ENCODE measurements at regions not wholly inside any gene's neighbourhood (a gene's known extent, or its start where the extent isn't known, plus 50 kb on each side); places are given as distances from the start of the nearest gene placed in this dataset.

DNA sequence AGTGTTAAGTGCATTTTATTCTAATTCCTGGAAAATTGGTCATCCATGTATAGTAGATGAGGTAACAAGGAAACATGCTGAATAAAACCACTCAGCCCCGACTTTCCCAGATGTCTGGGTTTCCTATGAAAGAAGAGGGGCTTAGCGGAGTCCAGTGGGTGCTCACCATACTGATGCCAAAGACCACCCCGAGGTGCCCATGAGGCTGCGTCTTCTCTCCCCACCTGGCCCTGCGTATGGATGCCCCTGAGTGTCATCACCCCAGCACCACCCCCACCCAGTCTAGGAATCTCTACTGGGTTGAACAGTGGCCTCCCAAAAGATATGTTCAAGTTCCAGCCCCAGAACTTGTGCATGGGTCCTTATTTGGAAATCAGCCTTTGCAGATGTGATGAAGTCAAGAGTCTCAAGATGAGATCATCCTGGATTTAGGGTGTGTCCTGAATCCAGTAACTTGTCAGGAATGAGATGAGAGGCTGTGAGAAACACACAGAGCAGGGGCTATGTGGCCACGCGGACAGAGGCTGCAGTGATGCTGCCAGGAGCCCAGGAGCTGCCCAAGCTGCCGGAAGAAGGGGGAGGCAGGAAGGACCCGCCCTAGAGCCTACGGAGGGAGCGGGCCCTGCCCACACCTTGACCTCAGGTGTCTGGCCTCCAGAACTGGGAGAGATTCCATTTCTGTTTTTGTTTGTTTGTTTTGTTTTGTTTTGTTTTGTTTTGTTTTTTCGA, 124.6 kb upstream of the CDH4 start:
- H3K27me3 ChIP-seq (ENCODE audit: control insufficient read depth, insufficient read depth, low read length): no peaks in the 10 kb centered on the region
- no peaks in the 10 kb centered on the region for H3K9me3 ChIP-seq (ENCODE audit: control insufficient read depth, low read length)
- H3K36me3 ChIP-seq (ENCODE audit: control insufficient read depth, insufficient read depth, low read length): no peaks in the 10 kb centered on the region
- no peaks in the 10 kb centered on the region for H3K4me1 ChIP-seq (ENCODE audit: control insufficient read depth, insufficient read depth, low read length)
- H3K9ac ChIP-seq (ENCODE audit: low read length): no peak overlapping the region
- H3K4me3 ChIP-seq (ENCODE audit: low read length): no peak overlapping the region

DNA sequence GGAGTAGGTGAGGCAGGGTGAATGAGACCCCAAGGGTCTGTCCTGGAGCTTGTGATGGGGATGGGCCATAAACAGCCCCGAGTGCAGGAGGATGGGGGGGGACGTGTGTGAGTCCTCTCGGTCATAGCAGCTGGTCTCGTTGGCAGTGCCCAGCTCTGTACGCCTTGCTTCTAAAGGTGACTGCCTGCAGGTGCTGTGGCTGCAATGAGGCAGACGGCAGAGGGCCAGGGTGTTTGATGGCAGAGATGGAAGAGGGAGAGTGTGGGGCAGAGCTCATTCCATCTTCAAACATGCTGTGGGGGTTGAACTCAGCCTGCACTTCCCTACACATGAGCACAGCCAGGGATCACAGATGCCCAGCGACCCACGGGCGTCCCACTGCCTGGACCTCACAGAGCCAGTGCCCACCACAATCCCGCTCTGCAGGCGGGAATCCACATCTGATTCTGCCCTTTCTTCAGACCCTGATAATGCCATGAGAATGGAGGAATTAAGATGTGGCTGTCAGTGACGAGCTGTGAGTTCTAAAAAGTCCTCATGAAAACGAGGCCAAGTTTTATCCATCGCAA, 123.3 kb upstream of the CDH4 start:
- no peak overlapping the region for H3K4me3 ChIP-seq (ENCODE audit: low read length)
- no peak overlapping the region for H3K9ac ChIP-seq (ENCODE audit: low read length)
- no peaks in the 10 kb centered on the region for H3K27me3 ChIP-seq (ENCODE audit: control insufficient read depth, insufficient read depth, low read length)
- no peaks in the 10 kb centered on the region for H3K9me3 ChIP-seq (ENCODE audit: control insufficient read depth, low read length)
- no peaks in the 10 kb centered on the region for H3K36me3 ChIP-seq (ENCODE audit: control insufficient read depth, insufficient read depth, low read length)
- no peaks in the 10 kb centered on the region for H3K4me1 ChIP-seq (ENCODE audit: control insufficient read depth, insufficient read depth, low read length)

DNA sequence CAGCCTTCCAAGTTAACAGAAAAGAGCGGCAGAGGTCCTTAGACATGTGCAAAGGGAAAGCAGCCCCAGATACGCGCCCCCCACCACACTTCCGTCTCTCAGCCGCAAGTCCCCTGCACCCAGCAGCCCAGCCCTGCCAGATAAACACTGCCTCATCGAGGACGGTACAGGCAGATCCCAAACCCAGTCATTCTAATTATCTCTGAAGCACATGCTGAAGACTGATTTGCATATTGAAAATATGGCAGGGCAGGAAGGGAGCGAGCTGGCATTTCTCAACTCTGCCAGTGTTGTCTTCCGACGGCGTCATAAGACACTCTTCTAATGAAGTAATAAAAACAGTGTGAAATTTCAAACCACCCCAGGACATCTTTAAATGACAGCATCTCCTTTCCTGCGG, 122.8 kb upstream of the CDH4 start:
- H3K36me3 ChIP-seq (ENCODE audit: control insufficient read depth, insufficient read depth, low read length): no peaks in the 10 kb centered on the region
- H3K9ac ChIP-seq (ENCODE audit: low read length): no peak overlapping the region
- H3K4me3 ChIP-seq (ENCODE audit: low read length): no peak overlapping the region
- no peaks in the 10 kb centered on the region for H3K27me3 ChIP-seq (ENCODE audit: control insufficient read depth, insufficient read depth, low read length)
- H3K9me3 ChIP-seq (ENCODE audit: control insufficient read depth, low read length): no peaks in the 10 kb centered on the region
- no peaks in the 10 kb centered on the region for H3K4me1 ChIP-seq (ENCODE audit: control insufficient read depth, insufficient read depth, low read length)

DNA sequence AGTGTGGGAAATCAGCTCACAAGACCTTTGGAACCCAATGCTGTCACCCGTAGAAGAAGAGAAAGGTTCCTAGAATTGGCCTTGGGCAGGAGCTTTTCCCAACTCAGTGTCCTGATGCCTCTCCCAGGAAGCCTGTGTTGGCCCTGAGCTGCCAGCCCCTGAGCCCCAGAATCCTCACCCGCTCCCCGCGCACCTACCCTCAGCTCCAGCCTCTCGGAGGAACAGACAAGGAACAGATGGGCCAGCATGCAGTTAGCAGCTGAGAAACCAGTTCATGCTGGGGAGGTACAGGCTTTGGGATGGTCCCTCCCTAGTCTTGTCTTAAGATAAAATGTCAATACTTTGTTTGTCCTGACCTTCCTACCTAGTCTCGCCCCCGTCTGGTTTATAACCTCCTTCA, 121.9 kb upstream of the CDH4 start:
- no peak overlapping the region for H3K9ac ChIP-seq (ENCODE audit: low read length)
- no peaks in the 10 kb centered on the region for H3K9me3 ChIP-seq (ENCODE audit: control insufficient read depth, low read length)
- no peaks in the 10 kb centered on the region for H3K4me1 ChIP-seq (ENCODE audit: control insufficient read depth, insufficient read depth, low read length)
- no peaks in the 10 kb centered on the region for H3K36me3 ChIP-seq (ENCODE audit: control insufficient read depth, insufficient read depth, low read length)
- no peak overlapping the region for H3K4me3 ChIP-seq (ENCODE audit: low read length)
- no peaks in the 10 kb centered on the region for H3K27me3 ChIP-seq (ENCODE audit: control insufficient read depth, insufficient read depth, low read length)

DNA sequence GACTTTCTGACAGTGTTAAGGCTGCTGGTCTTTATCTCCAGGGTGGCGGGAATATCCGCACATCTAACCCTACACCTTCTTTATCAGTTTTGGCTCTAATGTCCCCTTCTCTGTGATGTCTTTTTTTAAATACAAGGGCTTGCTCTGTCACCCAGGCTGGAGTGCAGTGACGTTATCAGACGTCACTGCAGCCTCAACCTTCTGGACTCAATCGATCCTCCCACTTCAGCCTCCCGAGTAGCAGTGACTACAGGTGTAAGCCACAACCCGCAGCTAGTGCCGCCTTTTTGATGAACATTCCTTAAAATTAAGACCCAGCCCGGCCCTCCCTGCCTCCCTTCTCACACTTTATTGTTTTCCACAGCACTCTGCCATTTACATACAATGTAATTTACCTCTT, 120.1 kb upstream of the CDH4 start:
- no peaks in the 10 kb centered on the region for H3K27me3 ChIP-seq (ENCODE audit: control insufficient read depth, insufficient read depth, low read length)
- H3K9me3 ChIP-seq (ENCODE audit: control insufficient read depth, low read length): no peaks in the 10 kb centered on the region

DNA sequence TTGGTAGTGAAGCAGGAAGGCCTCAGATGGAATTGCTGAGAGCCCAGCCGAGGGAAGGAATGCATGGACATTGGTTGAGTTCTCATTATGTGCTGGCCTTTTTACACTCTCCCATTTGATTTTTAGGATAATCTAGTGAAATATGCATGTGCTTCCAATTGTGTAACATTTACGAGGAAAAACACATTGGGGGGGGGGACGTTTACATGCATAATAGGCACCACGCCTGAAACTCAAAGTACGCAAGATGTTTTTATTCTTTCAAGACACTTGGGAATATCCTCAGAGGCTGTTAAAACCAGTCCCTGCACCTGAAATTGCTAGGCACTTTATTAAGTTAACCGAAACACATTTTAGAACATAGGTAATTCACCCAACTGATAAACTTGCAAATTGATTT, 118.5 kb upstream of the CDH4 start:
- Histone ChIP-seq H3K4me1 (ENCODE audit: control insufficient read depth, insufficient read depth, low read length) (no peaks in the 10 kb centered on the region), H3K27me3 (ENCODE audit: control insufficient read depth, insufficient read depth, low read length) (no peaks in the 10 kb centered on the region), H3K9ac (ENCODE audit: low read length) (no peak overlapping the region), H3K9me3 (ENCODE audit: control insufficient read depth, low read length) (no peaks in the 10 kb centered on the region), H3K36me3 (ENCODE audit: control insufficient read depth, insufficient read depth, low read length) (no peaks in the 10 kb centered on the region), H3K4me3 (ENCODE audit: low read length) (no peak overlapping the region)

More for the DNA sequence above, 120.1 kb upstream of the CDH4 start:
- no peak overlapping the region for H3K9ac ChIP-seq (ENCODE audit: low read length)
- no peaks in the 10 kb centered on the region for H3K36me3 ChIP-seq (ENCODE audit: control insufficient read depth, insufficient read depth, low read length)
- H3K4me1 ChIP-seq (ENCODE audit: control insufficient read depth, insufficient read depth, low read length): no peaks in the 10 kb centered on the region
- H3K4me3 ChIP-seq (ENCODE audit: low read length): no peak overlapping the region

DNA sequence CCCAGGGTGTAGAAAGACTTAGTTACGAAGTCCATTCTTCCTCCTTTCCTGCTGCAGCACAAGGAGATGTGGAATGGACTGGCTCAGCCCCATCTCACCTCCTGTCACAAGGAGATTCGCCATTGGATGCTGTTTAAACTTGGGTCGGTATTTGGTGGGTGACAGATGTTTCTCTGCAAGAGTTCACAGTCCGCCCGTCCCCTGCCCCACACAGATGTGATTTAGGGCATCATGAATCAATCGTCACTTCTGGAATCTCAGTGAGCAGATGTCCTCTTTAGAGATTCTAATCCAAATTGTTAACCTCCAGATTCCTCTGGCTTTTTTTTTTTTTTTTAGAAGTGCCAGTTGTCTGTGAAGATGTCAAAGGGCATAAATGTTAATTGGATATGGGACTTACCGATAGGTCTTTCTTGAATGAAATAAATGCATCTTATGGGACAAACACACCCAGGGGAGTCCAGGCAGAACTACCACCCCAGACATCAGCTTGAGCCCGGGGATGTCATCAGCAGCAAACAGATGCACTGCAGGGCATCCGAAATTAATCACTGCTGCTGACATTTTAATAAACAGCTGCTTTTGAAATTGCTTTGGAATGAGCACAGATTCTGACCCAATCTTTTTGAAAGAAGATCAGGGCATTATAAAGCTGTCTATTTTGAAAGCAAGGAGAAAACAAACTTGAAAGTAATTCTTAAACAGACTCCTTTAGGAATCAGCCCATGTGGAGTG, 117.6 kb upstream of the CDH4 start:
- Histone ChIP-seq H3K27me3 (ENCODE audit: control insufficient read depth, insufficient read depth, low read length) (no peaks in the 10 kb centered on the region), H3K4me3 (ENCODE audit: low read length) (no peak overlapping the region), H3K9me3 (ENCODE audit: control insufficient read depth, low read length) (no peaks in the 10 kb centered on the region), H3K4me1 (ENCODE audit: control insufficient read depth, insufficient read depth, low read length) (no peaks in the 10 kb centered on the region), H3K36me3 (ENCODE audit: control insufficient read depth, insufficient read depth, low read length) (no peaks in the 10 kb centered on the region), H3K9ac (ENCODE audit: low read length) (no peak overlapping the region)

DNA sequence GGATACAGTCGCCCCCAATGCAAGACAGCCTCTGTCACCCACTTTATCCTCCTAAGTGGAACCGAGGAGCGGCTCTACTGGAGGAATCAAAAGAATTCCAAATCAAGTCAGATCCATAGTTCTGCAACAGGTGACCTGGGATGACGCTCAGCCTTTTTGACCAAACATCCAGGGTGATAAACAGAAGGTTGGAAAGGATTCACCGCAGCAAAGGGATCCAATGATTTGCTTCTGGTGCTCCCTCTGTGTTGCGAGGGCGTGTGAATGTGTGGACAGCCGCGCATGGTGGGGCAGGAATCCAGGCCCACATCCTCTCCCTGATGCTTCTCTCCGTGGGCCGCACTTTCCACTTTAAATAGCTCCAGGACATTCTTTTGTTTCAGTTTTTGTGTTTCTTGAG, 116.8 kb upstream of the CDH4 start:
- no peaks in the 10 kb centered on the region for H3K27me3 ChIP-seq (ENCODE audit: control insufficient read depth, insufficient read depth, low read length)
- H3K9ac ChIP-seq (ENCODE audit: low read length): no peak overlapping the region
- no peaks in the 10 kb centered on the region for H3K4me1 ChIP-seq (ENCODE audit: control insufficient read depth, insufficient read depth, low read length)
- H3K4me3 ChIP-seq (ENCODE audit: low read length): no peak overlapping the region
- no peaks in the 10 kb centered on the region for H3K9me3 ChIP-seq (ENCODE audit: control insufficient read depth, low read length)
- no peaks in the 10 kb centered on the region for H3K36me3 ChIP-seq (ENCODE audit: control insufficient read depth, insufficient read depth, low read length)

DNA sequence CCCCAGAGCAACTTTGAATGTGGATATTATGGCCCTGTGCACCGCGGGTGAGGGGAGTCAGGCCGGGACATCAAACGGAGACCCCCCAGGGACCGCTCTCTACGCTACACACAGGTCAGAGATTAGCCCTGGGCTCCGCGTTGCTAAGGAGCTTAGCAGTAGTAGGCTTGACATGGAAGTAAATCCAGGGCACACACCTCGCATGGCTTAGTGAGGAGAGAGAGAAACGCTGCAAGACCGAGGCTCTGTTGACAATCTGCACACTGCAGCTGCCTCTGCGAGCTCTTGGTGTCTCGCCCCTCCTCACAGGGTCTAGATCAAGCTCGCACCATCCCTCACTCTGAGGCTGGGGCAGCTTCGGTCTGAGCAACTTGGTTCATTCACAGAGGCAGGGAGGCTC, 116.1 kb upstream of the CDH4 start:
- Histone ChIP-seq H3K36me3 (ENCODE audit: control insufficient read depth, insufficient read depth, low read length) (no peaks in the 10 kb centered on the region), H3K9ac (ENCODE audit: low read length) (no peak overlapping the region), H3K4me3 (ENCODE audit: low read length) (no peak overlapping the region), H3K4me1 (ENCODE audit: control insufficient read depth, insufficient read depth, low read length) (no peaks in the 10 kb centered on the region), H3K9me3 (ENCODE audit: control insufficient read depth, low read length) (no peaks in the 10 kb centered on the region), H3K27me3 (ENCODE audit: control insufficient read depth, insufficient read depth, low read length) (no peaks in the 10 kb centered on the region)

DNA sequence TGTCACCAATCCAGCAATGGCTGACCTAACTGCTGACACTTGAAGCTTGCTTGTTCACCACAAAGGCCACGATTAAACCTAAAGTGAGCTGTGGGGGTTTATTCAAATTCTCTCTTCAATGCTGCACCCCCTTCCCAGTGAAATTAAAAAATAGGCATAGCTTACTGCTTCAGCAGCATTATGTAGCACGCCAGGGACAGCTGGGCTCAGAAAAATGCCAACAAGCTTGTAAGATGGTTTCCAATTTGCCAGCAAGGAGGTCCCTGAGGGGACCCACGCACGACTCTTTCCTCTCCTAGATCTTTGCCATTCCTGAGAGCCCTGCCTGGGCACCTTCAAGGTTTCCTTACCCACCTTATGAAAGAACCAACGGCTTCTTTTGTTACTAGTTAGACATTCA, 113.5 kb upstream of the CDH4 start:
- Histone ChIP-seq H3K9ac (ENCODE audit: low read length) (no peak overlapping the region), H3K4me1 (ENCODE audit: control insufficient read depth, insufficient read depth, low read length) (no peaks in the 10 kb centered on the region), H3K36me3 (ENCODE audit: control insufficient read depth, insufficient read depth, low read length) (no peaks in the 10 kb centered on the region), H3K27me3 (ENCODE audit: control insufficient read depth, insufficient read depth, low read length) (no peaks in the 10 kb centered on the region), H3K4me3 (ENCODE audit: low read length) (no peak overlapping the region), H3K9me3 (ENCODE audit: control insufficient read depth, low read length) (no peaks in the 10 kb centered on the region)

DNA sequence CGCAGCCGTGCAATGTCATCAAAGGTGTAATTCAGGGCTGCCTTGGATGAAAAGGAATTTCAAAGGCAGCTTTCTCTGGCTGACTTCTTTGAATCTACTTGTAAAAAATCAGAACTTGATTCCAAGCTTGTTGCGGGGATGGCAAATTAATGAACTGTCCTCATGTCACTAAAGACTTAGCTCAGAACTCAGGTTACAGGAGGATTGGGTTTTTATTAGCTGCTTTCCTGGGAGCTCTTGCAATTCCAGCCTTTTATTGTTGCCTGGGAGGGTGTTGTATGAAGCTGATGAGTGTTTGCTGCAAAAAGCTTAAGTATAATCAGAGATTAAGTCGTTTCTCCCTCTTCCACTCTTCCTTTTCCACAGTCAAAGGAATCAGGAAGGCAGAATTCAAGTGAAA, 113.0 kb upstream of the CDH4 start:
- H3K27me3 ChIP-seq (ENCODE audit: control insufficient read depth, insufficient read depth, low read length): no peaks in the 10 kb centered on the region
- no peaks in the 10 kb centered on the region for H3K36me3 ChIP-seq (ENCODE audit: control insufficient read depth, insufficient read depth, low read length)
- no peaks in the 10 kb centered on the region for H3K4me1 ChIP-seq (ENCODE audit: control insufficient read depth, insufficient read depth, low read length)
- H3K9me3 ChIP-seq (ENCODE audit: control insufficient read depth, low read length): no peaks in the 10 kb centered on the region
- H3K4me3 ChIP-seq (ENCODE audit: low read length): no peak overlapping the region
- no peak overlapping the region for H3K9ac ChIP-seq (ENCODE audit: low read length)

DNA sequence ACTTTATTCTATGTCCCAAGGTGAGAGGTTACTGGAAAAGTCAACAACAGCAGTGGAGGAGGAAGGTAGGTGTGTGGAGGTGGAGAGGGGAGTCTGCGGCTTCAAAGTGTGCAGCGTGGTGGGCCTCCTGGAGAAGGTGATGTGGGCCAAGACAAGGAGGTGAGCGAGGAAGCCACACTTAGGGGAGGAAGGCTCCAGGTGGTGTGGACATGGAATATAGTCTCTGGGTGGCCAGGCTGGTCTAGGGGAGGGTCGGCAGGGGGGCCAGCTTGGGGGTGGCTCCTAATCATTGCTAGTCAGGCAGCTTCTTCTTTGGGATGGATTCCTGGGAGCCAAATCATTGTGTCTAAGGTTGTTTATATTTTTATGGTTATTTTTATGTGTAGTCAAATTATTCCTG, 111.5 kb upstream of the CDH4 start:
- Histone ChIP-seq H3K4me1 (ENCODE audit: control insufficient read depth, insufficient read depth, low read length) (no peaks in the 10 kb centered on the region), H3K9me3 (ENCODE audit: control insufficient read depth, low read length) (no peaks in the 10 kb centered on the region), H3K4me3 (ENCODE audit: low read length) (no peak overlapping the region), H3K9ac (ENCODE audit: low read length) (no peak overlapping the region), H3K27me3 (ENCODE audit: control insufficient read depth, insufficient read depth, low read length) (no peaks in the 10 kb centered on the region), H3K36me3 (ENCODE audit: control insufficient read depth, insufficient read depth, low read length) (no peaks in the 10 kb centered on the region)
